C4-2B (cell line): ENCODE measurements at regions not wholly inside any gene's neighbourhood (a gene's known extent, or its start where the extent isn't known, plus 50 kb on each side); places are given as distances from the start of the nearest gene placed in this dataset.

ENCODE experiments used
- ZFX ChIP-seq: fragments of 450-650 bp; IDR thresholded peaks from 2 replicates; pipeline ENCODE4 v1.6.1; 2017
- TF ChIP-seq, protein P1 (sequence below): fragments of 450-650 bp; conservative IDR thresholded peaks from 2 replicates; pipeline ENCODE4 v1.5.1; 2017; ENCODE audit warnings: mild to moderate bottlenecking

DNA sequence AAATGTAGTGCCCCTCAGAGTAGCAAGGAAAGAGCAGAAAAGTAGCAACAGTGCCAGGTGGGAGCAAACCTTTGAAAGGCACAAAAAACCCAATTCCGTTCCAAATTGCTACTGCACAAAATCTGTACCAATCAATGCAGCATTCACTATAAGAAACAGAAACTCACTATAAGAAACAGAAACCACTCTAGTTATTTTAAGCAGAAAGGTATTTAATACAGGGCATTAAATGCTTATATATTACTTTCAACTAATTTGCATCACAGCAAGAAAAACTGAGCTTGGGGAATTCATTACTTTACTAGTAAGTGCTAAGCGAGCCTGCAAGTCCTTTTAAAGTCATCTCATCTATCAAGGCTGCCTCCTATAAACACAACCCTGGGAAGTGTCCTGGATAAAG lies 116.5 kb upstream of the OLIG3 start:
- TF ChIP-seq, protein P1, sequence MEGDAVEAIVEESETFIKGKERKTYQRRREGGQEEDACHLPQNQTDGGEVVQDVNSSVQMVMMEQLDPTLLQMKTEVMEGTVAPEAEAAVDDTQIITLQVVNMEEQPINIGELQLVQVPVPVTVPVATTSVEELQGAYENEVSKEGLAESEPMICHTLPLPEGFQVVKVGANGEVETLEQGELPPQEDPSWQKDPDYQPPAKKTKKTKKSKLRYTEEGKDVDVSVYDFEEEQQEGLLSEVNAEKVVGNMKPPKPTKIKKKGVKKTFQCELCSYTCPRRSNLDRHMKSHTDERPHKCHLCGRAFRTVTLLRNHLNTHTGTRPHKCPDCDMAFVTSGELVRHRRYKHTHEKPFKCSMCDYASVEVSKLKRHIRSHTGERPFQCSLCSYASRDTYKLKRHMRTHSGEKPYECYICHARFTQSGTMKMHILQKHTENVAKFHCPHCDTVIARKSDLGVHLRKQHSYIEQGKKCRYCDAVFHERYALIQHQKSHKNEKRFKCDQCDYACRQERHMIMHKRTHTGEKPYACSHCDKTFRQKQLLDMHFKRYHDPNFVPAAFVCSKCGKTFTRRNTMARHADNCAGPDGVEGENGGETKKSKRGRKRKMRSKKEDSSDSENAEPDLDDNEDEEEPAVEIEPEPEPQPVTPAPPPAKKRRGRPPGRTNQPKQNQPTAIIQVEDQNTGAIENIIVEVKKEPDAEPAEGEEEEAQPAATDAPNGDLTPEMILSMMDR = no peak
- TF ChIP-seq ZFX = no peak
